Fibroblast of the aortic adventitia (primary cell): ENCODE measurements at regions not wholly inside any gene's neighbourhood (a gene's known extent, or its start where the extent isn't known, plus 50 kb on each side); places are given as distances from the start of the nearest gene placed in this dataset.

Experiments used
- DNase-seq: peaks from one replicate; pipeline ENCODE4 v3.0.0-alpha.2; 2010; ENCODE audit warnings: low read depth
- H3K4me3 ChIP-seq: 2 replicates; pipeline ENCODE4 v1.5.1; 2011; ENCODE audit warnings: low read depth, mild to moderate bottlenecking, control low read depth, low read length, moderate library complexity
- CTCF ChIP-seq: IDR thresholded peaks from 2 replicates; pipeline ENCODE4 v1.5.1; 2011; ENCODE audit warnings: mild to moderate bottlenecking, low read length, control low read depth, inconsistent platforms; ENCODE audit not compliant: insufficient read depth

- TF ChIP-seq CTCF: no peak
- H3K4me3 ChIP-seq: no peak overlapping the region
- no peak for DNase-seq
These were observed 211.0 kb upstream of the KLF14 start for GRCh38 chr7:130944997-130945396.

- no peak overlapping the region for H3K4me3 ChIP-seq
- no peak for TF ChIP-seq CTCF
- DNase-seq: no peak
These were observed 211.4 kb upstream of the KLF14 start for GRCh38 chr7:130945411-130945811.

DNA sequence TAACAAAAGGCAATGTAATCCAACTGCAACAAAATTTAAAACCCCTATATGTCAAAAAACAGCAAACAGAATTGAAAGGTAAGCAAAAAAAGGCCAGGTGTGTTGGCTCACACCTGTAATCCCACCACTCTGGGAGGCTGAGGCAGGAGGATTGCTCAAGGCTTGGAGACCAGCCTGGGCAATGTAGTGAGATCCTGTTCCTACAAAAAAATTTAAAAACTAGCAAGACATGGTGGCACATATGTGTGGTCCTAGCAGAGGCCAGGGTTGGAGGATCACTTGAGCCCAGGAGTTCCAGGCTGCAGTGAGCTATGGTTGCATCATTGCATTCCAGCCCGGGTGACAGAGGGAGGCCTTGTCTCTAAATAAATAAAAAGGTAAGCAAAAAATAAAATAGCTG lies 212.1 kb upstream of the KLF14 start:
- no peak for TF ChIP-seq CTCF
- no peak for DNase-seq
- no peak overlapping the region for H3K4me3 ChIP-seq

DNA sequence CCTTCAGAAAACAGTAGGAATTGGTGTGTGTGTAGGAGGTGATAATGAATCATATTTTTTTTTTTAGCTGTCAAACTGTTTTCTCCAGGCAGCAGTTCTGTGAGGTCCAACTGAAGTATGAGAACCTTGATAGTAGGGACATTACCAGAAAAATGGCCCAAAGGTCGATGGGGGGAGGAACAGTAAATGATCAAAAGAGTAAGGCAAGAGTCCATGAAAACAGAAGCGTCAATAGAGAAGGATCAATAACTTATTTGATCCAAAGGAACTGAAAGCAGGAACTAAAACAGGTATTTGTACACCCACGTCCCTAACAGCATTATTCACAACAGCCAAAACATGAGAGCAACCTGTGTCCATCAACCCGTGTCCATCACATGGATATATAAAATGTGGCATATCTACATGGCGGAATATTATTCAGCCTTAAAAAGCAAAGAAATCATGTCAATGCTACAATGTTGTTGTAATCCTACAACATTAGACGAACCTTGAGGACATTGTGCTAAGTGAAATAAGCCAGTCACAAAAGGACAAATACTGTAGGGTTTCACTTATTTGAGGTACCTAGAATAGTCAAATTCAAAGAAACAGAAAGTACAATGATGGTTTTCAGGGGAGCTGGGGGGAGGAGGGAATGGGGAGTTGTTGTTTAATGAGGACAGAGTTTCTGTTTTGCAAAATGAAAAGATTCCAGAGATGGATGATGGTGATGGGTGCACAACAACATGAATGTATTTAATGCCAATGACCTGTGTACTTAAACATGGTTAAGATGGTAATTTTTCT lies 214.0 kb upstream of the KLF14 start:
- H3K4me3 ChIP-seq: no peak overlapping the region
- DNase-seq: no peak
- TF ChIP-seq CTCF: no peak

- H3K4me3 ChIP-seq: no peak overlapping the region
- no peak for DNase-seq
- no peak for TF ChIP-seq CTCF
These were observed 214.8 kb upstream of the KLF14 start for GRCh38 chr7:130948822-130949221.

DNA sequence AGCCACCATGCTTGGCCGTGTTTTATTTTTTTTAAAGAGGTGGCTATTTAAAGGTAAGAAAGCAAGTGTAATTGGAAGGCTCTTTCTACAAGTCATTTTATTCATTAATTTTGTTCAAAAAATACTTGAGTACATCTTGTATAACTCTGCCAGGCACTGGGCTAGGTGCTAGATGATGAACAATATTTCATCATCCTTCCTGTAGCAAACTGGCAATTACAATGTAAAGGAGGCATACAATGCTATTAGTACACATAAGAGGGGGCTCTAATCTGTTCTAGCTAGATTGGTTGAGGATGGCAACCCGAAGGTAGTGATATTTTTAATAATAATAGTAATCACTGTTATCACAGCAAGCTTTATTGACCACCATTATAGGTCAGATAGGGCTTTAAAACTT lies 215.5 kb upstream of the KLF14 start:
- TF ChIP-seq CTCF: no peak
- DNase-seq: no peak
- no peak overlapping the region for H3K4me3 ChIP-seq

- no peak for TF ChIP-seq CTCF
- no peak for DNase-seq
- no peak overlapping the region for H3K4me3 ChIP-seq
These were observed 216.0 kb upstream of the KLF14 start for GRCh38 chr7:130950054-130950453.
